ENCODE measurements at regions not wholly inside any gene's neighbourhood (a gene's known extent, or its start where the extent isn't known, plus 50 kb on each side); places are given as distances from the start of the nearest gene placed in this dataset.

- TF ChIP-seq, protein P1, sequence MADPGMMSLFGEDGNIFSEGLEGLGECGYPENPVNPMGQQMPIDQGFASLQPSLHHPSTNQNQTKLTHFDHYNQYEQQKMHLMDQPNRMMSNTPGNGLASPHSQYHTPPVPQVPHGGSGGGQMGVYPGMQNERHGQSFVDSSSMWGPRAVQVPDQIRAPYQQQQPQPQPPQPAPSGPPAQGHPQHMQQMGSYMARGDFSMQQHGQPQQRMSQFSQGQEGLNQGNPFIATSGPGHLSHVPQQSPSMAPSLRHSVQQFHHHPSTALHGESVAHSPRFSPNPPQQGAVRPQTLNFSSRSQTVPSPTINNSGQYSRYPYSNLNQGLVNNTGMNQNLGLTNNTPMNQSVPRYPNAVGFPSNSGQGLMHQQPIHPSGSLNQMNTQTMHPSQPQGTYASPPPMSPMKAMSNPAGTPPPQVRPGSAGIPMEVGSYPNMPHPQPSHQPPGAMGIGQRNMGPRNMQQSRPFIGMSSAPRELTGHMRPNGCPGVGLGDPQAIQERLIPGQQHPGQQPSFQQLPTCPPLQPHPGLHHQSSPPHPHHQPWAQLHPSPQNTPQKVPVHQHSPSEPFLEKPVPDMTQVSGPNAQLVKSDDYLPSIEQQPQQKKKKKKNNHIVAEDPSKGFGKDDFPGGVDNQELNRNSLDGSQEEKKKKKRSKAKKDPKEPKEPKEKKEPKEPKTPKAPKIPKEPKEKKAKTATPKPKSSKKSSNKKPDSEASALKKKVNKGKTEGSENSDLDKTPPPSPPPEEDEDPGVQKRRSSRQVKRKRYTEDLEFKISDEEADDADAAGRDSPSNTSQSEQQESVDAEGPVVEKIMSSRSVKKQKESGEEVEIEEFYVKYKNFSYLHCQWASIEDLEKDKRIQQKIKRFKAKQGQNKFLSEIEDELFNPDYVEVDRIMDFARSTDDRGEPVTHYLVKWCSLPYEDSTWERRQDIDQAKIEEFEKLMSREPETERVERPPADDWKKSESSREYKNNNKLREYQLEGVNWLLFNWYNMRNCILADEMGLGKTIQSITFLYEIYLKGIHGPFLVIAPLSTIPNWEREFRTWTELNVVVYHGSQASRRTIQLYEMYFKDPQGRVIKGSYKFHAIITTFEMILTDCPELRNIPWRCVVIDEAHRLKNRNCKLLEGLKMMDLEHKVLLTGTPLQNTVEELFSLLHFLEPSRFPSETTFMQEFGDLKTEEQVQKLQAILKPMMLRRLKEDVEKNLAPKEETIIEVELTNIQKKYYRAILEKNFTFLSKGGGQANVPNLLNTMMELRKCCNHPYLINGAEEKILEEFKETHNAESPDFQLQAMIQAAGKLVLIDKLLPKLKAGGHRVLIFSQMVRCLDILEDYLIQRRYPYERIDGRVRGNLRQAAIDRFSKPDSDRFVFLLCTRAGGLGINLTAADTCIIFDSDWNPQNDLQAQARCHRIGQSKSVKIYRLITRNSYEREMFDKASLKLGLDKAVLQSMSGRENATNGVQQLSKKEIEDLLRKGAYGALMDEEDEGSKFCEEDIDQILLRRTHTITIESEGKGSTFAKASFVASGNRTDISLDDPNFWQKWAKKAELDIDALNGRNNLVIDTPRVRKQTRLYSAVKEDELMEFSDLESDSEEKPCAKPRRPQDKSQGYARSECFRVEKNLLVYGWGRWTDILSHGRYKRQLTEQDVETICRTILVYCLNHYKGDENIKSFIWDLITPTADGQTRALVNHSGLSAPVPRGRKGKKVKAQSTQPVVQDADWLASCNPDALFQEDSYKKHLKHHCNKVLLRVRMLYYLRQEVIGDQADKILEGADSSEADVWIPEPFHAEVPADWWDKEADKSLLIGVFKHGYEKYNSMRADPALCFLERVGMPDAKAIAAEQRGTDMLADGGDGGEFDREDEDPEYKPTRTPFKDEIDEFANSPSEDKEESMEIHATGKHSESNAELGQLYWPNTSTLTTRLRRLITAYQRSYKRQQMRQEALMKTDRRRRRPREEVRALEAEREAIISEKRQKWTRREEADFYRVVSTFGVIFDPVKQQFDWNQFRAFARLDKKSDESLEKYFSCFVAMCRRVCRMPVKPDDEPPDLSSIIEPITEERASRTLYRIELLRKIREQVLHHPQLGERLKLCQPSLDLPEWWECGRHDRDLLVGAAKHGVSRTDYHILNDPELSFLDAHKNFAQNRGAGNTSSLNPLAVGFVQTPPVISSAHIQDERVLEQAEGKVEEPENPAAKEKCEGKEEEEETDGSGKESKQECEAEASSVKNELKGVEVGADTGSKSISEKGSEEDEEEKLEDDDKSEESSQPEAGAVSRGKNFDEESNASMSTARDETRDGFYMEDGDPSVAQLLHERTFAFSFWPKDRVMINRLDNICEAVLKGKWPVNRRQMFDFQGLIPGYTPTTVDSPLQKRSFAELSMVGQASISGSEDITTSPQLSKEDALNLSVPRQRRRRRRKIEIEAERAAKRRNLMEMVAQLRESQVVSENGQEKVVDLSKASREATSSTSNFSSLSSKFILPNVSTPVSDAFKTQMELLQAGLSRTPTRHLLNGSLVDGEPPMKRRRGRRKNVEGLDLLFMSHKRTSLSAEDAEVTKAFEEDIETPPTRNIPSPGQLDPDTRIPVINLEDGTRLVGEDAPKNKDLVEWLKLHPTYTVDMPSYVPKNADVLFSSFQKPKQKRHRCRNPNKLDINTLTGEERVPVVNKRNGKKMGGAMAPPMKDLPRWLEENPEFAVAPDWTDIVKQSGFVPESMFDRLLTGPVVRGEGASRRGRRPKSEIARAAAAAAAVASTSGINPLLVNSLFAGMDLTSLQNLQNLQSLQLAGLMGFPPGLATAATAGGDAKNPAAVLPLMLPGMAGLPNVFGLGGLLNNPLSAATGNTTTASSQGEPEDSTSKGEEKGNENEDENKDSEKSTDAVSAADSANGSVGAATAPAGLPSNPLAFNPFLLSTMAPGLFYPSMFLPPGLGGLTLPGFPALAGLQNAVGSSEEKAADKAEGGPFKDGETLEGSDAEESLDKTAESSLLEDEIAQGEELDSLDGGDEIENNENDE (IDR thresholded peaks at IDR 0.05; ENCODE audit: insufficient replicate concordance, low read length) = no peak
- TF ChIP-seq, protein P2, sequence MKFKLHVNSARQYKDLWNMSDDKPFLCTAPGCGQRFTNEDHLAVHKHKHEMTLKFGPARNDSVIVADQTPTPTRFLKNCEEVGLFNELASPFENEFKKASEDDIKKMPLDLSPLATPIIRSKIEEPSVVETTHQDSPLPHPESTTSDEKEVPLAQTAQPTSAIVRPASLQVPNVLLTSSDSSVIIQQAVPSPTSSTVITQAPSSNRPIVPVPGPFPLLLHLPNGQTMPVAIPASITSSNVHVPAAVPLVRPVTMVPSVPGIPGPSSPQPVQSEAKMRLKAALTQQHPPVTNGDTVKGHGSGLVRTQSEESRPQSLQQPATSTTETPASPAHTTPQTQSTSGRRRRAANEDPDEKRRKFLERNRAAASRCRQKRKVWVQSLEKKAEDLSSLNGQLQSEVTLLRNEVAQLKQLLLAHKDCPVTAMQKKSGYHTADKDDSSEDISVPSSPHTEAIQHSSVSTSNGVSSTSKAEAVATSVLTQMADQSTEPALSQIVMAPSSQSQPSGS (IDR thresholded peaks at IDR 0.05; ENCODE audit: low read length) = no peak
- TF ChIP-seq BCL11A (IDR thresholded peaks at IDR 0.05; ENCODE audit: low read depth in 2 of 2, low read length in 2 of 2) (no peak), SIN3A (conservative IDR thresholded peaks at IDR 0.05 in 1 of 2, IDR thresholded peaks at IDR 0.05 in 1 of 2; ENCODE audit: low read depth in 1 of 2, low read length in 2 of 2) (no peak)
Observed at GRCh38 chr16:47903470-47903869, 252.3 kb downstream of the ABCC12 start (continued).
